ENCODE measurements at regions not wholly inside any gene's neighbourhood (a gene's known extent, or its start where the extent isn't known, plus 50 kb on each side); places are given as distances from the start of the nearest gene placed in this dataset.

DNA sequence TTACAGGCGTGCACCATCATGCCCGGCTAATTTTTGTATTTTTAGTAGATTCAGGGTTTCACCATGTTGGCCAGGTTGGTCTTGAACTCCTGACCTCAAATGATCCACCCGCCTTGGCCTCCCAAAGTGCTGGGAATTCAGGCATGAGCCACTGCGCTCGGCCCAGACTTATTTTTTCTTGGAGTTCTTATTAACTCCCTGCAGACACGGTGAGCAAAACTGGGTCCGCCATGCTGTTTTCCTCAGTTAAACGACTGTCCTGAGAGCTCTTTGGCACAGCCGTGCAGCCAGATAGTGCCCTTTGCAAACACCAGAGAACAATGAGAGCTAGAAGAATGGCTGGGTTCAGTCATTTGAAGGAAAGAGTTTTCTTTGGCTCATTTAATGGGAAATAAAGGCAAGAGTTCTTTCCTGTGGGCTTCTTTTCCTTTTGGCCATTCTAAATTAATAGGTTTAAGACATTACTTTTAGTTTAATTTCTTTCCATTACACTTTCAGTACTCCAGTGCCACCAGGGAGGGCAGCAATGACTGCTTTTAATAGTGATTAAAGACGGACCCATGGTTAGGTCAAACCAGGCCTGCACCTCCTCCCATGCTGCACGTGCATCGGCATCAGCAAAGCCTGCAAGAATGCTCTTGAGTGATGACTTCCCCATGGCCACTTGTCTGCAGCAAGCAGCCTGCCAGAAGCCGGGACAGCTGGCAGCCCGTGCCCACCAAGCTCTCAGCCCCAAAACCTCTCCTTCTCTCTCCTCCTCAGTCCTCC lies 60.7 kb downstream of the VCPKMT start:
- TF ChIP-seq, protein P1, sequence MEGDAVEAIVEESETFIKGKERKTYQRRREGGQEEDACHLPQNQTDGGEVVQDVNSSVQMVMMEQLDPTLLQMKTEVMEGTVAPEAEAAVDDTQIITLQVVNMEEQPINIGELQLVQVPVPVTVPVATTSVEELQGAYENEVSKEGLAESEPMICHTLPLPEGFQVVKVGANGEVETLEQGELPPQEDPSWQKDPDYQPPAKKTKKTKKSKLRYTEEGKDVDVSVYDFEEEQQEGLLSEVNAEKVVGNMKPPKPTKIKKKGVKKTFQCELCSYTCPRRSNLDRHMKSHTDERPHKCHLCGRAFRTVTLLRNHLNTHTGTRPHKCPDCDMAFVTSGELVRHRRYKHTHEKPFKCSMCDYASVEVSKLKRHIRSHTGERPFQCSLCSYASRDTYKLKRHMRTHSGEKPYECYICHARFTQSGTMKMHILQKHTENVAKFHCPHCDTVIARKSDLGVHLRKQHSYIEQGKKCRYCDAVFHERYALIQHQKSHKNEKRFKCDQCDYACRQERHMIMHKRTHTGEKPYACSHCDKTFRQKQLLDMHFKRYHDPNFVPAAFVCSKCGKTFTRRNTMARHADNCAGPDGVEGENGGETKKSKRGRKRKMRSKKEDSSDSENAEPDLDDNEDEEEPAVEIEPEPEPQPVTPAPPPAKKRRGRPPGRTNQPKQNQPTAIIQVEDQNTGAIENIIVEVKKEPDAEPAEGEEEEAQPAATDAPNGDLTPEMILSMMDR (IDR thresholded peaks at IDR 0.05), result no peak
- no peak for TF ChIP-seq POLR2A (IDR thresholded peaks at IDR 0.05)
- DNase-seq (ENCODE audit: low spot score in 2 of 2), result peak in 1 of 2 donors; percentile 85
- intact Hi-C loops (cut with DNase I; ENCODE audit: low total_unique reads), result no loop called here
- 72 to 82% methylated on average over 14 of the region's 14 CpGs for WGBS, 2 donors
- no peak overlapping the region for H3K4me3 ChIP-seq (ENCODE audit: low read depth, poor library complexity, severe bottlenecking)

DNA sequence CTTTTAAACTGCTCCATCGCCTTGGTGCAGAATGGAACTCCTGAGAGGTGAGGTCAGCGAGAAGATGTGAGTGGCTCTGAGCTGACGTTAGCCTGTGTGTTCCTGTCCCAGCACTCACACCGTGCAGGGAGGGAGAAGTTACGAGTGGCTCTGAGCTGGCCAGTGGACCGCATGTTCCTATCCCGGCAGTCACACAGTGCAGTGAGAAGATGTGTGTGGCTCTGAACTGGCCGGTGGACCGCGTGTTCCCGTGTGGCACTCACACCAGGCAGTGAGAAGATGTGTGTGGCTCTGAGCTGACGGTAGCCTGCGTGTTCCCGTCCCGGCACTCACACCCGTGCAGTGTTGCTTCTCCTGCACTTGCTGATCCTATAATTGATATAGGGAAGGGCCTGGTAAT lies 59.9 kb downstream of the VCPKMT start:
- peak in 1 of 2 donors; percentile 82 for DNase-seq (ENCODE audit: low spot score in 2 of 2)
- TF ChIP-seq POLR2A (IDR thresholded peaks at IDR 0.05), result no peak
- TF ChIP-seq, protein P1 (IDR thresholded peaks at IDR 0.05), result no peak
- WGBS, 2 donors, result 84 to 88% methylated on average over 15 to 16 of the region's 16 CpGs
- no peak overlapping the region for H3K4me3 ChIP-seq (ENCODE audit: low read depth, poor library complexity, severe bottlenecking)
- intact Hi-C loops (cut with DNase I; ENCODE audit: low total_unique reads), result no loop called here

DNA sequence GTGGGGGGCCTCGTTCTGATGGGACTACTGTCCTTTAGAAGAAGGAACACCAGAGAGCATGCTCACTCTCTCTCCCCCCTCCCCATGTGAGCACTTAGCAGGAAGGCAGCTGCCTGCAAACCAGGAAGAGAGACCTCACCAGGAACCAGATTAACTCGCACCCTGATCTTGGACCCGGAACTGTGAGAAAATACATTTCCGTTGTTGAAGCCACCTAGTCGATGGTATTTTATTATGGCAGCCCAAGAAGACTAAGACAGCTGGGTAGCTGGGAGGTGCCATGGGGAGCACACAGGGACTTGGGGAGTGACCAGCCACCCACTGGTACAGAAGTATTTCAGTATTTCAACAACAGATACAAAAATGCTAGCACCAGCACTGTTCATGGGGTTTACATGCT lies 59.0 kb downstream of the VCPKMT start:
- TF ChIP-seq, protein P1 (IDR thresholded peaks at IDR 0.05), result no peak
- TF ChIP-seq POLR2A (IDR thresholded peaks at IDR 0.05), result no peak
- no peak overlapping the region for H3K4me3 ChIP-seq (ENCODE audit: low read depth, poor library complexity, severe bottlenecking)
- WGBS, 2 donors, result 80 to 84% methylated on average over 5 of the region's 5 CpGs
- peak in 1 of 2 donors; percentile 39 for DNase-seq (ENCODE audit: low spot score in 2 of 2)
- intact Hi-C loops (cut with DNase I; ENCODE audit: low total_unique reads), result no loop called here

DNA sequence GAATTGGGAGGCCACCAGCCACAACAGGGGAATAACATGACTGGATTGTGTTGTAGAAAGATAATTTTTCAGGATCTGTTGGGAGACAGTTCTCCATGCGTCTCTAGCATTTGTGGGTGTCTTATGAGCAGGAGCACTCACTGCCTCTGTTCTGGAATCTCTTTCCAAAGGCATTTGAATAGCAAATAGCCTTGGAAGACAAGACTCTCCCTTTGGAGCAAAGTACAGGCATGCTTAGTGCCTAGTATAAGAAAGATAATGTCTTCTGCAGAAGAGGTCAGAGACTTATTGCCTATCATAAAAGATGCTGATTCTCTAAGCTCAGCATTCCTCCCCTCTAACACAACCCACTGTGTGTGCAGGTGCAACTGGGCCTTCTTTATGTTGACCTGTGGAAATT lies 58.3 kb downstream of the VCPKMT start:
- TF ChIP-seq, protein P1 (IDR thresholded peaks at IDR 0.05), result no peak
- no peak for TF ChIP-seq POLR2A (IDR thresholded peaks at IDR 0.05)
- H3K4me3 ChIP-seq (ENCODE audit: low read depth, poor library complexity, severe bottlenecking), result no peak overlapping the region
- peak in 1 of 2 donors; percentile 39 for DNase-seq (ENCODE audit: low spot score in 2 of 2)
- intact Hi-C loops (cut with DNase I; ENCODE audit: low total_unique reads), result no loop called here
- 86 to 96% methylated on average over 1 of the region's 1 CpG for WGBS, 2 donors

Small RNAs in the stretch of these regions (microRNA-seq; reads per million reads assigned to microRNA genes)
- gene MIR6076 (ENCODE audit: borderline number of aligned reads in 1 of 2, borderline replicate concordance in 2 of 2), result 0 reads per million in 2 donors

All from lower leg skin (tissue), 4 donors.